Central memory CD8-positive, alpha-beta T cell (primary cell): ENCODE measurements at regions not wholly inside any gene's neighbourhood (a gene's known extent, or its start where the extent isn't known, plus 50 kb on each side); places are given as distances from the start of the nearest gene placed in this dataset.

Experiments
- ATAC-seq: fragments of 150-1000 bp; cut with Tn5 transposase; replicated peaks from 2 replicates; pipeline ENCODE4 v1.10.0; 2022; ENCODE audit warnings: mild to moderate bottlenecking, moderate FRiP score, moderate number of reproducible peaks; ENCODE audit not compliant: poor library complexity, severe bottlenecking; ENCODE audit errors: extremely low read depth
- DNase-seq, 2 donors: peaks; one replicate each; pipeline ENCODE4 v3.0.0; 2021; ENCODE audit warnings: low spot score in 2 of 2
- H3K27ac Mint-ChIP-seq: one replicate; pipeline ENCODE4 v1.8.0; 2022; ENCODE audit warnings: low read depth, mild to moderate bottlenecking, moderate library complexity, mixed read lengths
- H3K27me3 Mint-ChIP-seq: one replicate; pipeline ENCODE4 v1.8.0; 2022; ENCODE audit warnings: mixed read lengths
- H3K36me3 Mint-ChIP-seq: one replicate; pipeline ENCODE4 v1.8.0; 2022; ENCODE audit warnings: mild to moderate bottlenecking, moderate library complexity, mixed read lengths; ENCODE audit not compliant: insufficient read depth
- H3K4me1 Mint-ChIP-seq: one replicate; pipeline ENCODE4 v1.8.0; 2022; ENCODE audit warnings: mixed read lengths
- H3K4me3 Mint-ChIP-seq: one replicate; pipeline ENCODE4 v1.8.0; 2022; ENCODE audit warnings: mild to moderate bottlenecking, moderate library complexity, mixed read lengths
- H3K9me3 Mint-ChIP-seq: one replicate; pipeline ENCODE4 v1.8.0; 2022; ENCODE audit warnings: mixed read lengths

DNA sequence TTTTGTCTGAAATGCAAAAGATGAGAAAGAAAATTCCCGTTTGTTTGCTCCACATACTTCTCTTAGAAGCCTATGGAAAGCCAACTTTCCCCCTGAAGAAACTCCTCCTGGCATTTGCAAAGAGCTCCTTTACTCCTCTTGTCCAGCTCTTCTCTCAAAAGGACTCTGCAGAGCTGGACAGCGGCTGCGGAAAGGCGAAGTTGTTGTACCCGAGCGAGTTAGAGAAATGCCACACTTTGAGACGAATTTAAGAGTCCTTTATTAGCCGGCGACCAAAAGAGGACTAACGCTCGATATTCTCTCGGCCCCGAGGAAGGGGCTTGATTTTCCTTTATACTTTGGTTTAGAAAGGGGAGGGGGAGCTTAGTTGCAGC, 157.8 kb downstream of the TRIM27 start:
- H3K9me3 Mint-ChIP-seq = peaks cover 6% of the 10 kb centered on the region
- H3K4me3 Mint-ChIP-seq = no peak overlapping the region
- no peak overlapping the region for H3K27ac Mint-ChIP-seq
- no peaks in the 10 kb centered on the region for H3K4me1 Mint-ChIP-seq
- peaks cover 96% of the 10 kb centered on the region for H3K27me3 Mint-ChIP-seq
- DNase-seq (no peak), ATAC-seq (no peak)
- peaks cover 5% of the 10 kb centered on the region for H3K36me3 Mint-ChIP-seq

DNA sequence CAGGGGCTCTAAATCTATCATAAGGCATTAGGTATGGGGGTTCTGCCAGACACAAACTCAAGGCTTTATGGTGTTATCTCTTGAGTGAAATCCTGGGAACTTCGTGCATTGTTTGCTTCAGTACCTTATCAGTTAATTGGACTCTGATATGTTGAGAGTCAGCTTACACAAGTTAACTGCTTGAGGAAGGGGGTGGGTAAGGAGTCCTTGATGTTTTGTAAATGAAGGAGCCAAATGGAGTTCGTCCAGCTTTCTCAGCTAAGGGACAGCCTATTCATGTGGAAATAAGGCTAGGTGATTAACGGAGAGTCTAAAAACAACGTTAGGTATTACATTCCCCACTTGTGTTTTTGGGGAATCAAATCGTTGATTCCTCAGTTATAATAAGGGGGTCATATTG, 157.4 kb downstream of the TRIM27 start:
- H3K4me1 Mint-ChIP-seq = no peaks in the 10 kb centered on the region
- ATAC-seq (no peak), DNase-seq (no peak)
- peaks cover 5% of the 10 kb centered on the region for H3K36me3 Mint-ChIP-seq
- peaks cover 100% of the 10 kb centered on the region for H3K27me3 Mint-ChIP-seq
- no peak overlapping the region for H3K27ac Mint-ChIP-seq
- no peak overlapping the region for H3K4me3 Mint-ChIP-seq
- peaks cover 6% of the 10 kb centered on the region for H3K9me3 Mint-ChIP-seq

DNA sequence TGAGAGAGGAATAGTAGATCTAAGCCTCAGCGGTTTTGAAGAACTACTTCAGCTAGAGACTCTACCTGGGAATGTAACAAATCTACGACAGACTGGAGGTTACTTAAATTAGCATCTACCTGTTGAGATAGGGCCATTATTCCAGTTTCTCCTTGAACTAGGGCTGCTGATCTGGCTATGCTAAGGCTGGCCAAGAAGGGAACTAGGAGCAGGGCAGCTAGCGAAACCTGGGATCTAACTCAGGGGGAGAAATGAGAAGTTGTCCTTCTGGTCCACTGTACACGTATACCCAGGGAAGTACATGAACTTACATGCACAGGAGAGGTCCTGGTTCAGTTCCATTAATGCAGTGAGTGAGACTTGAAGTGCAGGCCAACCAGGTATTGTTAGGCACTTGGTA, 156.7 kb downstream of the TRIM27 start:
- ATAC-seq (no peak), DNase-seq (no peak)
- Mint-ChIP-seq H3K4me1 (no peaks in the 10 kb centered on the region), H3K9me3 (peaks cover 6% of the 10 kb centered on the region), H3K4me3 (no peak overlapping the region), H3K27me3 (peaks cover 100% of the 10 kb centered on the region), H3K27ac (no peak overlapping the region), H3K36me3 (peaks cover 5% of the 10 kb centered on the region)

DNA sequence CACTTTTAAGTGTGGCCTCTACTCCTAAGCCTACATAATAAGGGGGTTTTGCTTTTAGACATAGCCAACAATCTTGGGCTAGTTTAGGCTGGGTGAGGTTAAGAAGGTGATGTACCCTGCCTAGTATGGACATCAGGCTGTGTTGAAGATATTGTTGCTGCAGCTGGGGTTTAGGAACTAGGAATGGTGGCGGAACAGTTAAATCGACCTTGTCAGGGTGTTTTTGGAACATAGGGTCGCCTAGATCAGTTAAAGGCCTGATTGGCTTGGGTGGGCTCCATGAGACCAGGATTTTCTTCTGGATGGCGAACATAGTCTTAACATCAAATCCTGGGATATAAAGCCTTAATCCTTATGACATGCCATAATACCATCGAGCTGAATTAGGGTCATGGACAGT, 156.1 kb downstream of the TRIM27 start:
- Mint-ChIP-seq H3K27me3 (peaks cover 100% of the 10 kb centered on the region), H3K27ac (no peak overlapping the region), H3K9me3 (peaks cover 6% of the 10 kb centered on the region), H3K36me3 (peaks cover 5% of the 10 kb centered on the region), H3K4me3 (no peak overlapping the region), H3K4me1 (no peaks in the 10 kb centered on the region)
- ATAC-seq = no peak
- DNase-seq = no peak

DNA sequence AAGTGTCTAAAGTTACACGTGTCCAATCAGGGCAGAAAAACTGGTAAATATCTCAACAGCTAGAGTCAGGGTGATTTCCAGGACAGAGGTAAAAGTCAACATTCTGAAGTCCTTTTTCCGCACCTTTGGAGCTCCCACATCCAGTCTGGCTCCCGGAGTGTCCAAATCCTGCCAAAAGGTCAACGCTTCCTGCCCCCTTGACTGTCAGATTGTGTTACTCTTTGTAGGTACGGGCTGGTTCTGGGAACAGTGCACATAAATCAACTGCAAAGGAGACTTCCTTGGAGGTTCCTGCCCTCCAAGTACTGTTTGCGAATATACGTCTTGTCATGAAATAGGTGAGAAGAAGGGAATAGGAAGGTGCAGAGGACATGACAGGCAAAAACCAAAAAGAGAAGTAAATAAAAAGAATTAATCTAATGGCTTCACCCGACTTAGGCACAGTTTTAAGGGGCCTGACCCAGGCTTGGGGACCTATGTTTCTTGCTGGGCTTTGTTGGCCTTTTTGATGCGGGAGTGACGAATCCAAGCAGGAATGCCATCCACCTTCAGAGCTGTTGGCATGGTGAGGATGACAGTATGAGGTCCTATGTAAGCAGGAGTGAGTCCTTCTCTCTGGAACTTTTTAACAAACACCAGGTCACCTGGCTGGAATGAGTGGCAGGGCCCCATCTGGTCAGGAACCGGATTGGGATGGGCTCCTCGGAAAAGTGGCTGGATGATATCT, 155.4 kb downstream of the TRIM27 start:
- H3K36me3 Mint-ChIP-seq = peaks cover 10% of the 10 kb centered on the region
- H3K27me3 Mint-ChIP-seq = peaks cover 100% of the 10 kb centered on the region
- ATAC-seq (no peak), DNase-seq (no peak)
- peaks cover 6% of the 10 kb centered on the region for H3K4me1 Mint-ChIP-seq
- no peak overlapping the region for H3K4me3 Mint-ChIP-seq
- peaks cover 10% of the 10 kb centered on the region for H3K9me3 Mint-ChIP-seq
- no peak overlapping the region for H3K27ac Mint-ChIP-seq

DNA sequence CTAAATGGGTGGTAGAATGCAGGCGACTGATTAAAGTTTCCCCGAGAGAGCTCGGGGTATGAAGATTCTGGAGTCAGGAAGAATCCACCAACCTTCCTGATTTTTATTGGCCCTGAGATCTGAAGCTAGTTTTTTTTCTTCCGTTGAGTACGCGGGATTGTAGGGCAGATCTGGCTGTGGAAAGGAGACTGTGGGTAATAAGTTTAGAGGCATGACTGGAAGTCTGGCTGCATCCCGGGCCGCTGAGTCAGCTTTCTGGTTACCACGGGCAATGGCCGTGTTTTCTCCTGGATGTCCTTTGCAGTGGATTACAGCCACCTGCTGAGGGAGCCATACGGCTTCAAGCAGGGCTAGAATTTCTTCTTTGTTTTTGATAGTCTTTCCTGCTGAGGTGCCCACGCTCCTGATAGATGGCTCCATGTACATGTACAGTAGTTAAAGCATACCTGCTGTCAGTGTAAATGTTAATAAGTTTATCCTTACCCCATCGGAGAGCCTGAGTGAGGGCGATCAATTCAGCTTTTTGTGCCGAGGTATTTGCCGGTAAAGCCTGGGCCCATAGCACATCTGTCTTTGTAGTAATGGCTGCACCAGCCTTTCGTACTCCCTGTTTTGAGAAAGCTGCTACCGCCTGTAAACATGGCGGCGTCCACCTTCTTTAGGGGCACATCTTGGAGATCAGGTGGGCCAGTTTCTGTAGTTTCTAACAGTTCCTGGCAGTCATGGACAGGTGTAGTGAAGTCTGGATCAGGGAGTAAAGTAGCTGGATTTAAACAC, 154.0 kb downstream of the TRIM27 start:
- peaks cover 10% of the 10 kb centered on the region for H3K9me3 Mint-ChIP-seq
- no peak for ATAC-seq
- H3K27ac Mint-ChIP-seq = no peak overlapping the region
- DNase-seq = no peak
- H3K27me3 Mint-ChIP-seq = peaks cover 100% of the 10 kb centered on the region
- no peak overlapping the region for H3K4me3 Mint-ChIP-seq
- peaks cover 7% of the 10 kb centered on the region for H3K4me1 Mint-ChIP-seq
- peaks cover 17% of the 10 kb centered on the region for H3K36me3 Mint-ChIP-seq

DNA sequence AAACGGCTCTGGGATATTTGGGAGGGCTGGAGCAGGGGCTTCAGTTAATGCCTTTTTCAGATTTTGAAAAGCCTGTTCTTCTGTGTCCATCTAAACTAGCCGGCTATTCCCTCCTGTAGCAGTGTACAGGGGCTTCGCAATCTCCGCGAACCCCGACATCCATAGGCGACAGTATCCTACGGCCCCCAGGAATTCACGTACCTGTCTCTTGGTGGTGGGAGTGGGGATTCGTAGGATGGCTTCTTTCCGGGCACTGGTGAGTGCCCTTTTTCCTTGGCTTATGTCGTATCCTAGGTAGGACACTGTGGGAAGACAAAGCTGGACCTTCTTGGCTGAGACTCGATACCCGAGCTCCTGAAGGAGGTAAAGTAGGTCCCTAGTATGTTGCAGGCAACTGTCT, 153.1 kb downstream of the TRIM27 start:
- H3K4me3 Mint-ChIP-seq = no peak overlapping the region
- H3K36me3 Mint-ChIP-seq = peaks cover 22% of the 10 kb centered on the region
- H3K27me3 Mint-ChIP-seq = peaks cover 100% of the 10 kb centered on the region
- DNase-seq (no peak), ATAC-seq (no peak)
- peaks cover 7% of the 10 kb centered on the region for H3K4me1 Mint-ChIP-seq
- H3K9me3 Mint-ChIP-seq = peaks cover 15% of the 10 kb centered on the region
- no peak overlapping the region for H3K27ac Mint-ChIP-seq

DNA sequence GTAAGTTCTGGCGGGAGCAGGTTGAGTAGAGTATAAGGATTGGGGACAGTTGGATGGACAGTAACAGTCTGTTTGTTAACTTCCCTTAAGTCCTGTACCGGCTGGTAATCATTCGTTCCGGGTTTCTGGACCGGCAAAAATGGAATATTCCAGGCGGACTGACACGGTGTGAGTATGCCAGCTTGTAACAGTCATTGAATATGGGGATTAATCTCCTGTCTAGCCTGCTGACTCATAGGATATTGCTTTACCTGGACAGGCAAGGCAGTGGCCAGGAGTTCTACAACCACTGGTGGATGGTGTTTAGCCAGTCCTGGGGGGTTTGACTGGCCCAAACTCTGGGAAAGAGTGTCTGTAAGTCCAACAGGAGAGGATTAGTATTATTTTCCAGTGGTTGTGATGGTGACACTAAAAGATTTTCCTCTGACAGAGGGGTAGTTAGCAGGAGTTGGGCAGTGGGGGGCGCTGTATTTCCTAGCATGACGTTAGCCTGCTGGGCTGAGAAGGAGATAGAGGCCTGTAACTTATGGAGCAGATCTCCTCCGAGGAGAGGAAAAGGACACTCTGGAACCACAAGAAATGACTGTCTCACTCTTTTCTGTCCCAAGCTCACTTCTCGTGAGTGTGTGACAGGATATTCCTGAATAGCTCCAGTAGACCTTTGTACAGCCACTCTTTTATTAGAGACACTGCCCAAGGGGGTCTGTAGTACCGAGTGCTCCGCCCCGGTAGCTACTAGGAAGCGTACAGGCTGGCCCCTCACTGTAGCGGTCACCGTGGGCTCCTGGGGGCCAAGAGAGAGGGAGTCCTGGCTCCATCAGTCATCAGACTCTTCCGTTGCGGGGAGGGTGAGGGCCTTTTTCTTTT, 152.2 kb downstream of the TRIM27 start:
- no peak overlapping the region for H3K27ac Mint-ChIP-seq
- no peak overlapping the region for H3K4me3 Mint-ChIP-seq
- H3K9me3 Mint-ChIP-seq = peaks cover 15% of the 10 kb centered on the region
- DNase-seq (no peak), ATAC-seq (no peak)
- H3K36me3 Mint-ChIP-seq = peaks cover 20% of the 10 kb centered on the region
- H3K4me1 Mint-ChIP-seq = peaks cover 7% of the 10 kb centered on the region
- H3K27me3 Mint-ChIP-seq = peaks cover 100% of the 10 kb centered on the region

DNA sequence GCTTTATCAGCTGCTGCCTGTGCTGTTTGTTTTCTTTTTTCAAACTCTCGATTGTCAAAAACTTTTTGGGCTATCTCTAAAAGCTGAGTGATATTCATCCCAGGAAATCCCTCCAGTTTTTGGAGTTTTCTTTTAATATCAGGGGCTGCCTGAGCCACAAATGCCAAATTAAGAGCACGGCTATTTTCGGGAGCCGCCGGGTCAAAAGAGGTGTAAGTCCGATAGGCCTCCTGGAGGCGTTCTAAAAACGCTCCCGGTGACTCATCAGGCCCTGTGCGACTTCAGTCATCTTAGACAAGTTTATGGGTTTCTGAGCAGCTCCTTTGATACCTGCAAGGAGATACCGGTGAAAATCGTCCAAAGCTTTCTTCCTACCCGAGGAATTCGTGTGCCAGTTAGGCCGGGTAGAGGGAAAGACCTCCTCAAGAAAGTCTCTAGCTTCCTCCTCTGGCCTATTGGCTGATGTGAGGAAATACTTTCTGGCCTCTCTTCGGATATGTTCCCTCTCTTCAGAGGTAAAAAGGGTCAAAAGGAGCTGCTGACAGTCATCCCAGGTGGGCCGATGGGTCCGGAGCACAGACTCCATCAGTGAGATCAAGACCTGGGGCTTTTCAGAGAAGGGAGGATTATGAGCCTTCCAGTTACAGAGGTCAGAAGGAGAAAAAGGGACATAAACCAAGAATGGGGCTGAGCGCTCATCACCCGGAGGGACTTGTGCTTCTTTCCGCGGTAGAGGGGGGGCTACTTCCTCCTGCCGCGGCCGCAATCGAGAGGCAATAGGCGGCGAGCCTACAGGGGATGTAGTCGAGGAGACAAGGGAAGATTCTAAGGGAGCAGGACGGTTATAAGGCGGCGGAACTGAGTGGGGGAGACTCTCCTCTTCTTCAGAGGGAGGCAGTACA, 151.1 kb downstream of the TRIM27 start:
- ATAC-seq = no peak
- peaks cover 100% of the 10 kb centered on the region for H3K27me3 Mint-ChIP-seq
- DNase-seq = no peak
- H3K27ac Mint-ChIP-seq = peak overlapping the region; percentile 88
- peaks cover 20% of the 10 kb centered on the region for H3K36me3 Mint-ChIP-seq
- peaks cover 7% of the 10 kb centered on the region for H3K4me1 Mint-ChIP-seq
- H3K4me3 Mint-ChIP-seq = no peak overlapping the region
- H3K9me3 Mint-ChIP-seq = peaks cover 15% of the 10 kb centered on the region

DNA sequence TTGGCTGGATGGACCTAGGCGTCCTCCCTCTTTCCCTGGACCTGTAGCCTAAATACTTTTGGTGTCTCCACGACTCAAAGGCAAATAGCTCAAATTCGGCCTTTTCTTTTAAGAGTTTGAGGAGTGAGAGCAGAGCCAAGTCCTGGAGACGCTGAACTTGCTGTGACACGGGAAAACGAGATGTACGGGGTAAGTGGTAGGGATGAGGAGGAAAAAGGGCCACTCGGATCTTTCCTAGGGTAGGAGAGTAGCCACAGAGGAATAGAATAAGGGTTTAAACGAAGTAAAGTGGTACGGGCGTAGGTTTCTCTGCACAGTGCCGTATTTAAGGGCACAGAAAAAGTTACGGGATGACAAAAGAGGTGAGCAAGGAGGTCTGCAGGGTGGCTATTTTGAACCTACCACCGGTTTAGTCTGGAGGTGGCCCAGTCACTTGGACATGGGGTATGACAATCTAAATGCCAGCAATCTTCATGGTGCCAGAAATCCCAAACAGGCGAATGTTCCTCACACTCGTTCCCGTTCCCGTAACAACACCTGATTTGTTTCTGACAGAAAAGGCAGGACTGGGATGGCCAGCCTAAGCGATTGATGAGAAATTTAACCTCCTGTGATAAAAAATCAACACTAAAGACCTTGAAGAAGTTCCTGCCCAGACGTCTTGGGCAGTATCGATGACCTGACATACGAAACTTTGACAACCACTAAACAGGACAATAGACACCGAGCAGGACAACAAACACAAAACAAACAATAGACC, 149.3 kb downstream of the TRIM27 start:
- Mint-ChIP-seq H3K9me3 (peaks cover 15% of the 10 kb centered on the region), H3K4me1 (peaks cover 7% of the 10 kb centered on the region), H3K27me3 (peaks cover 100% of the 10 kb centered on the region), H3K27ac (peak overlapping the region; percentile 87), H3K36me3 (peaks cover 20% of the 10 kb centered on the region), H3K4me3 (no peak overlapping the region)
- no peak for ATAC-seq
- DNase-seq = no peak

DNA sequence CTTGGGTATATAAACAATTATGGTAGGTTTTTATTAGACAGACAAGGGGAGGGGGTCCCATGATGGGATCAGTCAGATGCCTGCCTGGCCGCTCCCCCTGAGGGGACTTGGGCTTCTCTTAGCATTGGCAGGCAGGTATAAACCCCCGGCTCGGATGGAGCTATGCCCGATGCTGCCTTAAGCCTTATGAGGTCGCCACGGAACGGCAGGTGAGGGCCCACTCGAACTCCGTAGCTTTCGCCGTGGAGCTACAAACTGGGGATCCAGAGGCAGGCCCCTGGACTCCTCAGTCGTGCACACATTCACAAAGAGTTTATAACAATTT, 148.8 kb downstream of the TRIM27 start:
- peaks cover 20% of the 10 kb centered on the region for H3K36me3 Mint-ChIP-seq
- H3K4me1 Mint-ChIP-seq = peaks cover 7% of the 10 kb centered on the region
- H3K4me3 Mint-ChIP-seq = peak overlapping the region; percentile 14
- DNase-seq (no peak), ATAC-seq (no peak)
- peaks cover 100% of the 10 kb centered on the region for H3K27me3 Mint-ChIP-seq
- peaks cover 15% of the 10 kb centered on the region for H3K9me3 Mint-ChIP-seq
- peak overlapping the region; percentile 87 for H3K27ac Mint-ChIP-seq
